Upper lobe of left lung (tissue), 6 donors: ENCODE measurements at regions not wholly inside any gene's neighbourhood (a gene's known extent, or its start where the extent isn't known, plus 50 kb on each side); places are given as distances from the start of the nearest gene placed in this dataset.

Experiments used
- ATAC-seq, 2 donors: fragments of 200-7000 bp; cut with Tn5 transposase; one replicate each; pipeline ENCODE4 v1.9.1; 2022; ENCODE audit warnings: mild to moderate bottlenecking in 2 of 2, moderate library complexity in 2 of 2; ENCODE audit not compliant: low FRiP score in 2 of 2
- DNase-seq, 2 donors: peaks; one replicate each; pipeline ENCODE4 v3.0.0-alpha.2; 2019 to 2020
- H3K27ac ChIP-seq, 4 donors: fragments of 200-600 bp; sonication (generic); one replicate each; pipeline ENCODE4 v1.5.1; 2016 to 2019
- H3K27me3 ChIP-seq, 4 donors: fragments of 200-600 bp; sonication (generic); one replicate each; pipeline ENCODE4 v1.5.1; 2017 to 2019
- H3K36me3 ChIP-seq, 4 donors: fragments of 200-600 bp; sonication (generic); one replicate each; pipeline ENCODE4 v1.5.1; 2016 to 2019
- H3K4me1 ChIP-seq, 4 donors: fragments of 200-600 bp; sonication (generic); one replicate each; pipeline ENCODE4 v1.5.1; 2018 to 2019
- H3K4me3 ChIP-seq, 4 donors: fragments of 200-600 bp; sonication (generic); one replicate each; pipeline ENCODE4 v1.5.1; 2017 to 2019; ENCODE audit warnings: mild to moderate bottlenecking in 2 of 4, moderate library complexity in 1 of 4
- H3K9me3 ChIP-seq, 4 donors: fragments of 200-600 bp; sonication (generic); one replicate each; pipeline ENCODE4 v1.5.1; 2018 to 2019
- EP300 ChIP-seq, 4 donors: sonication (generic); formaldehyde crosslinking; IDR thresholded peaks; one replicate each; pipeline ENCODE4 v1.5.1; 2017; ENCODE audit warnings: antibody characterized with exemption in 4 of 4, control low read depth in 2 of 4
- POLR2A ChIP-seq, 4 donors: fragments of 450-650 bp; IDR thresholded peaks; one replicate each; pipeline ENCODE4 v1.5.1; 2016 to 2017; ENCODE audit warnings: antibody characterized with exemption in 4 of 4, mild to moderate bottlenecking in 2 of 4
- POLR2AphosphoS5 ChIP-seq, 2 donors: sonication (generic); formaldehyde crosslinking; IDR thresholded peaks; one replicate each; pipeline ENCODE4 v1.5.1; 2017; ENCODE audit warnings: antibody characterized with exemption in 2 of 2
- WGBS, 2 donors: methylation state at CpG; one replicate each; pipeline ENCODE4 v1.1.5; 2017 to 2018; 5-methylcytosine and 5-hydroxymethylcytosine counted together
- TF ChIP-seq, protein P1 (sequence below), 6 experiments: fragments of 450-650 bp in 4 of 6; fragments of 200-600 bp in 2 of 6; sonication (generic) in 2 of 6; IDR thresholded peaks; one replicate each; pipeline ENCODE4 v1.5.1; 2016 to 2019; ENCODE audit warnings: antibody characterized with exemption in 6 of 6
- donor health status: DM: no; HTN: no; CAD: no; lungs with moderate emphysema.
- donor health status: DM: no; HTN: yes; CAD: no; lungs with severe emphysema.

DNA sequence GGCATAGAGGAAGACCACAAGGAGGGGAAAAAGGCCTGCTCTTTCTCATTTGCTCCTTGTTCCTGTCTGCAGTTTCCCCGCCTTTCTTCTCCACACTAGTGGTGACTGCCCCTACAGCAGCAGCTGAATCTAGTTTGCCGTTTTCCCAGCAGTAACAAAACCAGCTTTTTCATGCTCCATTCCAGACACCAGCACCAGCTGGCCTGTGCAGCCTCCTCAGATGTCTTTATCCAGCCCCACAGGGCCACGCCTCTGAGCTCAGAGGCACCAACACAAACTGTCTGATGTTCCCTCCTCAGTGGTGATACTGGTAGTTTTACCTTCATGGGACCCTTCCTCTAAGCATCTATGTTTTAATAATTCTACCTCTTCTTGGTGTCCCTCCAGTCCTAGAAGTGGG, 70.4 kb upstream of the SLC24A3 start:
- Histone ChIP-seq H3K4me3 (no peak overlapping the region), H3K27ac (no peak overlapping the region), H3K9me3 (peaks cover 0 to 5% (median 0%) of the 10 kb centered on the region in 4 donors), H3K36me3 (no peaks in the 10 kb centered on the region), H3K4me1 (no peaks in the 10 kb centered on the region), H3K27me3 (no peaks in the 10 kb centered on the region)
- 74 to 81% methylated on average over 3 of the region's 3 CpGs for WGBS, 2 donors
- ATAC-seq, result no peak
- no peak for DNase-seq
- TF ChIP-seq EP300 (IDR thresholded peaks at IDR 0.05) (no peak), POLR2A (IDR thresholded peaks at IDR 0.05) (no peak), POLR2AphosphoS5 (IDR thresholded peaks at IDR 0.05) (no peak)
- TF ChIP-seq, protein P1, sequence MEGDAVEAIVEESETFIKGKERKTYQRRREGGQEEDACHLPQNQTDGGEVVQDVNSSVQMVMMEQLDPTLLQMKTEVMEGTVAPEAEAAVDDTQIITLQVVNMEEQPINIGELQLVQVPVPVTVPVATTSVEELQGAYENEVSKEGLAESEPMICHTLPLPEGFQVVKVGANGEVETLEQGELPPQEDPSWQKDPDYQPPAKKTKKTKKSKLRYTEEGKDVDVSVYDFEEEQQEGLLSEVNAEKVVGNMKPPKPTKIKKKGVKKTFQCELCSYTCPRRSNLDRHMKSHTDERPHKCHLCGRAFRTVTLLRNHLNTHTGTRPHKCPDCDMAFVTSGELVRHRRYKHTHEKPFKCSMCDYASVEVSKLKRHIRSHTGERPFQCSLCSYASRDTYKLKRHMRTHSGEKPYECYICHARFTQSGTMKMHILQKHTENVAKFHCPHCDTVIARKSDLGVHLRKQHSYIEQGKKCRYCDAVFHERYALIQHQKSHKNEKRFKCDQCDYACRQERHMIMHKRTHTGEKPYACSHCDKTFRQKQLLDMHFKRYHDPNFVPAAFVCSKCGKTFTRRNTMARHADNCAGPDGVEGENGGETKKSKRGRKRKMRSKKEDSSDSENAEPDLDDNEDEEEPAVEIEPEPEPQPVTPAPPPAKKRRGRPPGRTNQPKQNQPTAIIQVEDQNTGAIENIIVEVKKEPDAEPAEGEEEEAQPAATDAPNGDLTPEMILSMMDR (IDR thresholded peaks at IDR 0.05), result no peak

DNA sequence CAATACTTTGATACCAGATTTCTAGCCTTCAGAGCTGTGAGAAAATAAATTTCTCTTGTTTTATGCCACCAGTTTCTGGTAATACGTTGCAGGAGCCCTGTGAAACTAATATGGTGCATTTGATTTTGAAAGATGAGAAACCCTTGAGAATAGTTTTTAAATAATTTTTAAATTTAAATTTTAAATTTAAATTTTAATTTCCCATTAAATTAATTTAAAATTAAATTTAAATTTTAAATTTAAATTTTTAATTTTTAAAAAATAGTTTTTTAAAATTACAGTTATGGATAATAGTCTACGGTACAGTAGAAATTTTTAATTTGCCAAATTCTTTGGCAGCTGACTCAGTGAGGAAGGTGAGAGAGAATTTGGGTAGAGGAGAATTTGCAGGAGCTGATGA, 68.6 kb upstream of the SLC24A3 start:
- 90 to 96% methylated on average over 2 of the region's 2 CpGs for WGBS, 2 donors
- H3K27ac ChIP-seq, result no peak overlapping the region
- peaks cover 0 to 5% (median 0%) of the 10 kb centered on the region in 4 donors for H3K9me3 ChIP-seq
- DNase-seq (no peak), ATAC-seq (no peak)
- no peaks in the 10 kb centered on the region for H3K27me3 ChIP-seq
- TF ChIP-seq, protein P1 (IDR thresholded peaks at IDR 0.05), result no peak
- TF ChIP-seq POLR2AphosphoS5 (IDR thresholded peaks at IDR 0.05), result no peak
- no peak for TF ChIP-seq EP300 (IDR thresholded peaks at IDR 0.05)
- no peaks in the 10 kb centered on the region for H3K4me1 ChIP-seq
- no peaks in the 10 kb centered on the region for H3K36me3 ChIP-seq
- no peak overlapping the region for H3K4me3 ChIP-seq

DNA sequence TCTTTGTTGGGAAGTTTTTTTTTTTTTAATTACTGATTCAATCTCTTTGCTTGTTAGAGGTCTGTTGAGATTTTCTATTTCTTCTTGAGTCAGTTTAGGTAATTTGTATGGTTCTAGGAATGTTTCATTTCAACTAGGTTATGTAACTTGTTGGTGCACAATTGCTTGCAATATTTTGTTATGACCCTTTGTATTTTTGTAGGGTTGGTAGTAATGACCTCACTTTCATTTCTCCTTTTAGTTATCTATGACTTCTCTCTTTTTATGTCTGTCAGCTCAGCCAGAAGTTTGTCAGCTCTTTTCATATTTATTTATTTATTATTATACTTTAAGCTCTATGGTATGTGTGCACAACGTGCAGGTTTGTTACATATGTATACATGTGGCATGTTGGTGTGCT, 51.1 kb upstream of the SLC24A3 start:
- 94 to 97% methylated on average over 1 of the region's 1 CpG for WGBS, 2 donors
- ATAC-seq (no peak), DNase-seq (no peak)
- no peaks in the 10 kb centered on the region for H3K27me3 ChIP-seq
- H3K4me3 ChIP-seq, result no peak overlapping the region
- H3K36me3 ChIP-seq, result no peaks in the 10 kb centered on the region
- TF ChIP-seq POLR2AphosphoS5 (IDR thresholded peaks at IDR 0.05), result no peak
- no peaks in the 10 kb centered on the region for H3K9me3 ChIP-seq
- no peak overlapping the region for H3K27ac ChIP-seq
- no peaks in the 10 kb centered on the region for H3K4me1 ChIP-seq
